HFF-Myc (cell line): ENCODE measurements at regions not wholly inside any gene's neighbourhood (a gene's known extent, or its start where the extent isn't known, plus 50 kb on each side); places are given as distances from the start of the nearest gene placed in this dataset.
"Not testable (repeated sequence)": the region's sequence is repeated elsewhere in the genome, so short reads cannot be mapped to it uniquely, and the experiment has no call there.

Source experiments
- DNase-seq: peaks from one replicate; pipeline ENCODE4 v3.0.0-alpha.2; 2011; ENCODE audit warnings: low read depth; ENCODE audit errors: extremely low read depth
- H3K4me3 ChIP-seq: replicated peaks from 2 replicates; pipeline ENCODE4 v1.5.1; 2011; ENCODE audit warnings: low read depth, mild to moderate bottlenecking, control low read depth, low read length
- TF ChIP-seq, protein P1 (sequence below): IDR thresholded peaks from 2 replicates; pipeline ENCODE4 v1.5.1; 2012; ENCODE audit warnings: mild to moderate bottlenecking, low read depth, low read length, control low read depth; ENCODE audit errors: missing control alignments

DNA sequence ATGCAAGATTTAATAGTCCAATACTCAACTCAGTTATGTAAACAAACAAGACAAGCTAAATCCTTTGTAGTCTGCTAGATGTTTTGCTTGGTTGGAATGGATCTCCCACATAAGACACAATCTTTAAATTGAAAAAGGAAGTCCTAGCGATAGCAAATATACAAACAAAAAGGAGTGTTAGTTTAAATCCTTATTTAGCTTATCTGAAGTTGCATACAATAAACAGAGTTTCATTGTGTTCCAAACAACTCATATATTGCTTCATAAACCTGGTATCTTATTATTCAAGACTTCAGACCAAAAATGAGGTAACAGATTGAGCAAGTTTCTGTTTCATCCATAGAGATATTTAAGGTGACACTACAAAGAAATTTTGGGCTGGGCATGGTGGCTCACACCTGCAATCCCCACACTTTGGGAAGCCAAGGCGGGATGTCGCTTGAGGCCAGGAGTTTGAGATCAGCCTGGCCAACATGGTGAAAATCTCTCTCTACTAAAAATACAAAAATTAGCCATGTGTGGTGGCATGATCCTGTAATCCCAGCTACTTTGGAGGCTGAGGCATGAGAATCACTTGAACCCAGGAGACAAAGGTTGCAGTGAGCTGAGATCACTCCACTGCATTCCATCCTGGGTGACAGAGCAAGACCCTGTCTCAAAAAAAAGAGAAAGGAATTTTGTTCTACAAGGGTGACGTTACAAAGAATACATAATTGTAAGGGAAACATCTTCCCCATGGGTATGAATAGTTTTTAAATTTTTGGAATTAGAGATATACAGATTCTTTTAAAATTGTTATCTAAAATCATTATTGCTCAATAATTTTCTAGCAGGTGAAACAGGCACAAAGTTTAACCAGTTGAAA, 150.5 kb upstream of the L3MBTL4 start:
- no peak for DNase-seq
- no peak overlapping the region for H3K4me3 ChIP-seq
- TF ChIP-seq, protein P1, sequence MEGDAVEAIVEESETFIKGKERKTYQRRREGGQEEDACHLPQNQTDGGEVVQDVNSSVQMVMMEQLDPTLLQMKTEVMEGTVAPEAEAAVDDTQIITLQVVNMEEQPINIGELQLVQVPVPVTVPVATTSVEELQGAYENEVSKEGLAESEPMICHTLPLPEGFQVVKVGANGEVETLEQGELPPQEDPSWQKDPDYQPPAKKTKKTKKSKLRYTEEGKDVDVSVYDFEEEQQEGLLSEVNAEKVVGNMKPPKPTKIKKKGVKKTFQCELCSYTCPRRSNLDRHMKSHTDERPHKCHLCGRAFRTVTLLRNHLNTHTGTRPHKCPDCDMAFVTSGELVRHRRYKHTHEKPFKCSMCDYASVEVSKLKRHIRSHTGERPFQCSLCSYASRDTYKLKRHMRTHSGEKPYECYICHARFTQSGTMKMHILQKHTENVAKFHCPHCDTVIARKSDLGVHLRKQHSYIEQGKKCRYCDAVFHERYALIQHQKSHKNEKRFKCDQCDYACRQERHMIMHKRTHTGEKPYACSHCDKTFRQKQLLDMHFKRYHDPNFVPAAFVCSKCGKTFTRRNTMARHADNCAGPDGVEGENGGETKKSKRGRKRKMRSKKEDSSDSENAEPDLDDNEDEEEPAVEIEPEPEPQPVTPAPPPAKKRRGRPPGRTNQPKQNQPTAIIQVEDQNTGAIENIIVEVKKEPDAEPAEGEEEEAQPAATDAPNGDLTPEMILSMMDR = no peak

DNA sequence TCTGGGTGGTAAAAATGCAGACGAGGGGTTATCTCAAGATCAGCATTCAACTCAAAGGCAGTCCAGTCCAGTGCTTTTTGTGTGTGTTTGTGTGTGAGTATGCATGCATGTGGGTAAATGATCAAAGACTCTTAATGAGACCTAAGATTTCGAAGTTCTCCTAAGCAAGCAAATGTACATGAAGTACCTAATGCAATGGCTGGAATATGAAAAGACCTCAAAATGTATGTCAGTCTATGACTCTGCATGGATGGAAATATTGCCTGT, 151.0 kb upstream of the L3MBTL4 start:
- TF ChIP-seq, protein P1 = no peak
- no peak for DNase-seq
- H3K4me3 ChIP-seq = no peak overlapping the region

DNA sequence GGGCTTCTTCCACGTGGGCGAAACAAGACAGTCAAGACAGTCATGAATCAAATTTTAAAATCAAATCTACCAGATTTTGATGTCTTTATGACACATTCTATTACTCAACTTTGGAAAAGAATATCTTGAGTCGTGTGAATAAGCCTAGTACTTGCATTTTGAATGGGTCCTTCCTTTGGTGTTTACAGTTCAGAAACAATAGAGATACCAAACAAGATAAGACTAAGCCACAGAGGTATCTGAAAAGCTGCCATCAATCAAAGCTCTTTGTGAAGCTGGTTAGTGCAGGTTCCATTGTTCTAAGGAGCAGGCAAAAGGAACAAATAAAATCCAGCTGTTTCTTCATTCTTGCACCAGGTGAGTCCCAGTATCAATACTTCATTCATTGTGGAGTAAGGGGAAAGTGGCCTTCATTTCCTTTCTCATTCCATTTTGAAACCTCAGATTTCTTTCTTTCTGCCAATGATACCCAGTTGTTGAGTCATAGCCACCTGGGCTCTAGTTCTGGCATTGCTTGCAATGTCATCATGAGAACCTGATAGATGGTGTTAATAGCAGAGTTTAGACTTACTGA, 151.7 kb upstream of the L3MBTL4 start:
- no peak for DNase-seq
- no peak overlapping the region for H3K4me3 ChIP-seq
- TF ChIP-seq, protein P1 = no peak

DNA sequence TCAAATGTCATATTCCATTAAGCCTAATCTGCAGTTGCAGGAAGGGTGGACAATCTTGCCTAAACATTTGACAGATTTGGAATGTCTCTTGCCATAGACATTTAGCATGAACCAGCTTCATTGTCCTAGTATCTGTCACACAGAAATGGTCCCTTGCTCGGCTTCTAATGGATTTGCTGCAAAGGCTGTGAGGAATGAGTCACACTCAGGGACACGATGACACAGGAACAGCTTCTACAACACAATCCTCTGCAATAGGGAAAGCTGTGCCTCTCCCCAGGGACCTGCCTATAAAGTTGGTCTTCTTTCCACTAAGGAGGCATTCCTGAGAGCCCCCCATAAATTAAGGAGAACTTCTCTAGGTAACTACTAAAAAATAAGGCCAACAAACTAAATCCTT, 155.1 kb upstream of the L3MBTL4 start:
- H3K4me3 ChIP-seq = no peak overlapping the region
- TF ChIP-seq, protein P1 = no peak
- DNase-seq = no peak

DNA sequence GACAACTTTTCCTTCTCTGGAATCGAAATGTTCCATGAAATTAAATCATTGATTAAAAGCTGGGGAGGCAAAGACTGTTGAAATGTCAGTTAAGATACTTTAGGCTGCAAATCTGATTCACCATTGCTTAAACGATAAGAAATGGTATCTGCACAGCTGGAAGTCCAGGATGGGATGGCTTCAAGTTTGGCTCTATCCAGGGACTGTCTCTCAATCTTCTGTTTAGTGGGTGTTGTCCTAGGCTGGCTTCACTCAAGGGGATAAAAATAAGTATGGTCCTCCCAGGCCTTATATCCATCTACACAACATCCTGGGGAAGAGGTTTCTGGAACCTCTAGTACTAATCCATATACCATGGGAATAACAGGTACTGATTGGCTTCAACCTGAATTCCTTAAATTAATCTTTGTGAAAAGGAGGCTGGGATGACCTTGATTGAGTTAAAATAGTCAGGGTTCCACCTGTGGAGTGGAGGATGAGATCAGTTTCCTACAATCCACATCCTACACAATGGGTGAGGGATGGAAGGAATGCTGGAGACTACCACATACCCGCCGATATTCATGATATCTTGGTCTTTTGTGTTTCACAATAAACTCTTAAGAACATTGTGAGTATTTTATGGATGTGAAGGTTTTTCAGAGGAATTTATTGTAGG, 156.0 kb upstream of the L3MBTL4 start:
- DNase-seq = no peak
- TF ChIP-seq, protein P1 = no peak
- no peak overlapping the region for H3K4me3 ChIP-seq

DNA sequence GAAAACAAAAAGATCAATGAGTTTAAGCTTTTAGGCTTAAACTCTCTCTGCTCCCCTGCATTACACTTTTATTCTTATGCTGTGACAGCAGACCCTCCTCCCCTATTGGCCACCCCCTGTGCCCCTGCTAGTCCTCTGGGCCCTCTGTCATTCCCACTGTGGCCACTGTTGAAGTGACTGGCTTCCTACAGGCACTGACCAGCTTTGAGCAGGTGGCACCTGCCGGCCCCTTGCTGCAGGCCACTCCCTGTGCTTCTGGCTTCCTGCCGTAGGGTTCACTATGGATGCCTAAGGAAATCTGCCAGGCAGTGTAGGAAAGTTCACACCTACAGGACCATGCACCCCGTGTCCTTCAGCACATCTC, 156.5 kb upstream of the L3MBTL4 start:
- TF ChIP-seq, protein P1 = no peak
- DNase-seq = no peak
- H3K4me3 ChIP-seq = no peak overlapping the region

DNA sequence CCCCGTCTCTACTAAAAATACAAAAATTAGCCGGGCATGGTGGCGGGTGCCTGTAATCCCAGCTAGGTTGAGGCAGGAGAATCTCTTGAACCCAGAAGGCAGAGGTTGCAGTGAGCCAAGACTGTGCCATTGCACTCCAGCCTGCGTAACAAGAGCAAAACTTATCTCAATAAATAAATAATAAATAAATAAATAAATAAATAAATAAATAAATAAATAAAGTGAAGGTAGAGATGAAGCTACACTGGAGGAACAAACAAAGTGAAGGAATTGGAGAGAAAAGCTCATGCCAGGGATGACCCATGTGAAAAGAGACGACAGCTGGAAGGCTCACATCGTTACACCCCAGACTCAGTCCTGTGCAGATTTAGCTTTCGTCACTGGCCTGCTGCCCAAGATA, 157.3 kb upstream of the ARHGAP28 start:
- not testable (repeated sequence) for DNase-seq, H3K4me3 ChIP-seq
